ENCODE measurements at regions not wholly inside any gene's neighbourhood (a gene's known extent, or its start where the extent isn't known, plus 50 kb on each side); places are given as distances from the start of the nearest gene placed in this dataset.

DNA sequence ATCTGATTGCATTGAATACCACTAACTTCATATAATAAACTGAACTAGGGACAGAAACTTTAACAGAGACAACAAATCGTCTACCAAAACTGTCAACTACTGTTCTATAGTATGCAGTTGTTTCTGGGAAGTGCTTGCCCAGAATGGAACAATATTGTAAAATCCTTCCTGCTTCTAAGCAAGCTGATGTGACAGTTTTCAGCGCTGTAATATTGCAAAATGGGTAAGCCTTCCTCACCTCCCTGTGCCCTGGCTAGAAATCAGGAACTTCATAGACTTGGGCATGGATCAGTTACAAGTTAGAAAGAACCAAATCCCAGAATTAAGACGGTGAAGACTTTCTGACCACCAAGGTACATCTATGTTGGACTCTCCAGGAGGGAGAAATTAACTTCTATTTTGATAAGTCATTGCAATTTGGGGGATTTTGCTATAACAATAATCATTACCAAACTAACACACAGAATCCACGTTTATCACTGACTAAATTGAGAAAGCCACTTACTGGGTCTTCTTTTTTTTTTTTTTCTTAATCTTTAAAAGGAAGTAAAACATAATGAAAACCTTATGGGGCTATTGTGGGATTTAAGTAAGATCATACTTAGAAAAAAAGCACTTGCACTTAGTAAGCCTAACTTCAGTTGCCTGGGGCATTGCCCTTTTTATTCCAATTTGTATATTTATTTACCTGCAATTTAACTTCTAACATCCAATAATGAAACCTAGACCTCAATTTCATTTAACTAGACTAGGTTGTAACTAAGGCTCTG is 261.5 kb downstream of the TRIB2 start:
- Histone ChIP-seq H3K18ac (ENCODE audit: extremely low read depth, low read length) (no peak overlapping the region), H2BK20ac (ENCODE audit: low read length) (no peak overlapping the region), H2BK120ac (replicated peaks; ENCODE audit: low read depth, low read length) (no peak overlapping the region), H3K9me3 (ENCODE audit: insufficient read depth in 2 of 2, low read depth in 1 of 2, low read length in 1 of 2) (no peaks in the 10 kb centered on the region), H3K36me3 (ENCODE audit: control insufficient read depth in 2 of 4, insufficient read depth in 4 of 4, low read length in 3 of 4) (no peaks in the 10 kb centered on the region), H3K56ac (replicated peaks; ENCODE audit: insufficient read length, low read depth, low read length) (no peak overlapping the region), H2BK12ac (ENCODE audit: low read depth, low read length) (no peak overlapping the region), H4K91ac (replicated peaks; ENCODE audit: insufficient read length, low read length) (no peak overlapping the region), H2AK5ac (ENCODE audit: low read depth, low read length) (no peak overlapping the region), H3K79me2 (ENCODE audit: control insufficient read depth in 1 of 2, insufficient read depth in 2 of 2, low read length in 2 of 2) (no peaks in the 10 kb centered on the region), H2BK5ac (ENCODE audit: low read depth, low read length) (no peak overlapping the region), H3K4me1 (replicated peaks in 1 of 4; ENCODE audit: control insufficient read depth in 3 of 4, insufficient read depth in 4 of 4, low read length in 3 of 4) (peaks cover 0 to 2% (median 0%) of the 10 kb centered on the region in 4 experiments; a peak in 3 of 7 replicates), H3K27me3 (replicated peaks in 1 of 4; ENCODE audit: control insufficient read depth in 3 of 4, extremely low read depth in 1 of 4, insufficient read depth in 3 of 4, low read length in 3 of 4) (no peaks in the 10 kb centered on the region), H3K79me1 (ENCODE audit: low read depth, low read length) (no peaks in the 10 kb centered on the region), H3K9ac (replicated peaks in 1 of 4; ENCODE audit: extremely low read depth in 1 of 4, low read depth in 3 of 4, low read length in 3 of 4) (no peak overlapping the region), H4K20me1 (replicated peaks in 1 of 2; ENCODE audit: control insufficient read depth in 1 of 2, insufficient read depth in 2 of 2, low read length in 2 of 2) (no peaks in the 10 kb centered on the region), H3K4ac (replicated peaks; ENCODE audit: insufficient read length, low read depth, low read length) (no peak overlapping the region), H3K4me2 (ENCODE audit: insufficient read depth in 1 of 2, low read depth in 2 of 2, low read length in 2 of 2) (no peak overlapping the region), H3K23ac (ENCODE audit: insufficient read length) (no peak overlapping the region), H2BK15ac (ENCODE audit: low read length) (no peak overlapping the region), H2AFZ (ENCODE audit: low read length) (no peak overlapping the region), H3K14ac (ENCODE audit: insufficient read length) (no peak overlapping the region), H3K27ac (ENCODE audit: low read depth, low read length) (no peak overlapping the region), H4K5ac (ENCODE audit: insufficient read length, low read depth, low read length) (no peak overlapping the region), H3K23me2 (ENCODE audit: low read depth, low read length) (no peaks in the 10 kb centered on the region), H3K4me3 (ENCODE audit: extremely low read depth in 1 of 4, insufficient read depth in 2 of 4, low read depth in 3 of 4, low read length in 4 of 4) (no peak overlapping the region), H4K8ac (ENCODE audit: extremely low read depth, insufficient read depth, low read length) (no peak overlapping the region)
- ChIA-PET POLR2A (ENCODE audit: partially characterized antibody) (no interaction called here), CTCF (ENCODE audit: partially characterized antibody) (no interaction called here)
- no peak for FAIRE-seq
- 70% methylated on average over 4 of the region's 4 CpGs; no CpG with 5 or more reads in 1 of the 2 experiments for WGBS, 2 experiments (ENCODE audit: extremely low coverage in 1 of 2, insufficient coverage in 1 of 2, insufficient read length in 1 of 2, insufficient replicate concordance in 2 of 2, low coverage in 1 of 2, low lambda C conversion rate in 2 of 2, missing lambda C conversion rate in 1 of 2)
- no peak for DNase-seq (ENCODE audit: low read depth in 1 of 2, low spot score in 2 of 2)
- TF ChIP-seq KDM5A (IDR thresholded peaks at IDR 0.05; ENCODE audit: low read length), result no peak
- TF ChIP-seq NANOG (IDR thresholded peaks at IDR 0.05; ENCODE audit: insufficient read depth, low read depth, low read length, poor library complexity, severe bottlenecking), result no peak
- TF ChIP-seq HDAC2 (IDR thresholded peaks at IDR 0.05; ENCODE audit: borderline replicate concordance in 1 of 2, low read depth in 2 of 2, low read length in 2 of 2), result no peak
- TF ChIP-seq JUND (IDR thresholded peaks at IDR 0.05; ENCODE audit: low read length), result no peak
- no peak for TF ChIP-seq TBP (IDR thresholded peaks at IDR 0.05; ENCODE audit: low read depth, low read length)
- no peak for TF ChIP-seq CEBPB (IDR thresholded peaks at IDR 0.05; ENCODE audit: low read depth, low read length)
- no peak for TF ChIP-seq SP1 (IDR thresholded peaks at IDR 0.05; ENCODE audit: low read depth, low read length)
- no peak for TF ChIP-seq SIRT6 (IDR thresholded peaks at IDR 0.05; ENCODE audit: low read length)
- no peak for TF ChIP-seq TEAD4 (IDR thresholded peaks at IDR 0.05; ENCODE audit: low read depth, low read length)
- TF ChIP-seq EP300 (IDR thresholded peaks at IDR 0.05; ENCODE audit: borderline replicate concordance in 1 of 2, low read depth in 2 of 2, low read length in 2 of 2), result no peak
- no peak for TF ChIP-seq RBBP5 (IDR thresholded peaks at IDR 0.05; ENCODE audit: borderline replicate concordance, low read depth, low read length)
- TF ChIP-seq SUZ12 (IDR thresholded peaks at IDR 0.05; ENCODE audit: low read length), result no peak
- no peak for TF ChIP-seq ZNF274 (IDR thresholded peaks at IDR 0.05; ENCODE audit: borderline replicate concordance, extremely low read depth, low read length)

All from H1 (cell line).